Brain microvascular endothelial cell (primary cell): ENCODE measurements at regions not wholly inside any gene's neighbourhood (a gene's known extent, or its start where the extent isn't known, plus 50 kb on each side); places are given as distances from the start of the nearest gene placed in this dataset.

Experiments
- DNase-seq: peaks from one replicate; pipeline ENCODE4 v3.0.0-alpha.2; 2020
- H3K27ac ChIP-seq: fragments of 250-450 bp; sonication (Bioruptor Pico); 2 replicates; pipeline ENCODE4 v1.5.1; 2020; ENCODE audit warnings: mild to moderate bottlenecking, moderate library complexity
- H3K27me3 ChIP-seq: fragments of 250-450 bp; sonication (Bioruptor Pico); replicated peaks from 2 replicates; pipeline ENCODE4 v1.5.1; 2020; ENCODE audit warnings: mild to moderate bottlenecking
- H3K36me3 ChIP-seq: fragments of 250-450 bp; sonication (Bioruptor Pico); replicated peaks from 2 replicates; pipeline ENCODE4 v1.5.1; 2020; ENCODE audit warnings: mild to moderate bottlenecking
- H3K4me3 ChIP-seq: 2 replicates; pipeline ENCODE4 v1.5.1; 2011; ENCODE audit warnings: low read depth, mild to moderate bottlenecking, control low read depth, low read length, moderate library complexity
- in situ Hi-C: cut with HindIII; loops from 2 replicates; pipeline ENCODE4 v1.10.0; 2017; ENCODE audit warnings: low sequenced_read_pairs, low pct_ligation_motif_present
- TF ChIP-seq, protein P1 (sequence below): IDR thresholded peaks from 2 replicates; pipeline ENCODE4 v1.5.1; 2011; ENCODE audit warnings: low read depth, mild to moderate bottlenecking, moderate library complexity, low read length, control low read depth, inconsistent platforms; ENCODE audit errors: missing control alignments

DNA sequence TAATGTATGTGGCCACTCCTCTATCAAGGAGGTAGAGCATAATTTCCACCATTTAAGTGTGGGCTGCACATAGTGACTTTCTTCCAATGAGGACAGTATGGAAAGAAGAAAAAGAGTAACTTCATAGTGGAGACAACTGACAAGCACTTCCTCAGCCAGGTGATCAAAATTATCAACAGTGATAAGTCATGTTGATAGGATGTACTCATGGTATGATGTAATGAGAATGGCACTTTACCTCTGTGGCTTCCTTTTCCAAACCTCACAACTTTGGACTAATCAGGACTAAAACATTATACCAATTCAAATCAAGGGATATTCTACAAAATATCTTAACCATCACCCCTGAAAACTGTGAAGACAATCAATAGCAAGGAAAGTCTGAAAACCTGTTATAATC, 302.3 kb upstream of the CITED2 start:
- no peak for DNase-seq
- TF ChIP-seq, protein P1, sequence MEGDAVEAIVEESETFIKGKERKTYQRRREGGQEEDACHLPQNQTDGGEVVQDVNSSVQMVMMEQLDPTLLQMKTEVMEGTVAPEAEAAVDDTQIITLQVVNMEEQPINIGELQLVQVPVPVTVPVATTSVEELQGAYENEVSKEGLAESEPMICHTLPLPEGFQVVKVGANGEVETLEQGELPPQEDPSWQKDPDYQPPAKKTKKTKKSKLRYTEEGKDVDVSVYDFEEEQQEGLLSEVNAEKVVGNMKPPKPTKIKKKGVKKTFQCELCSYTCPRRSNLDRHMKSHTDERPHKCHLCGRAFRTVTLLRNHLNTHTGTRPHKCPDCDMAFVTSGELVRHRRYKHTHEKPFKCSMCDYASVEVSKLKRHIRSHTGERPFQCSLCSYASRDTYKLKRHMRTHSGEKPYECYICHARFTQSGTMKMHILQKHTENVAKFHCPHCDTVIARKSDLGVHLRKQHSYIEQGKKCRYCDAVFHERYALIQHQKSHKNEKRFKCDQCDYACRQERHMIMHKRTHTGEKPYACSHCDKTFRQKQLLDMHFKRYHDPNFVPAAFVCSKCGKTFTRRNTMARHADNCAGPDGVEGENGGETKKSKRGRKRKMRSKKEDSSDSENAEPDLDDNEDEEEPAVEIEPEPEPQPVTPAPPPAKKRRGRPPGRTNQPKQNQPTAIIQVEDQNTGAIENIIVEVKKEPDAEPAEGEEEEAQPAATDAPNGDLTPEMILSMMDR = no peak
- H3K36me3 ChIP-seq = no peaks in the 10 kb centered on the region
- no peaks in the 10 kb centered on the region for H3K27me3 ChIP-seq
- H3K27ac ChIP-seq = no peak overlapping the region
- no peak overlapping the region for H3K4me3 ChIP-seq
- in situ Hi-C loops = no loop called here

DNA sequence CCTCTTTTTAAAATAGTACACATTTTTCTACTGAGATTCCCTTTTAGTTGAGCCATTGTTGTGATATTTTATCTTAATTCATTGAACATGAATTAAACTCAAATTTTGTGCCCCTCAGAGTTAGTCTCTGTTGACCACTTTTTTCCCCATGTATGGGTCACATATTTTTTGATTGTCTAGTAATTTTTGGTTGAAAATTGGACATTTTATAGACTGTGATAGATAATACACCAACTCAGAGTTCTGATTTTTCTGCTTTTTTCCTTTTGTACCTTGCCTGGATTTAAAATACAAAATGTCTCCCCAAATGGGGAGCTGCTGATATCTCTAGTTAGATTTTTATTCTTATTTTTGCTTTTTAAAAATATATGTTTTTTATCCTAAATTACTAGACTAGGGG, 291.8 kb upstream of the CITED2 start:
- TF ChIP-seq, protein P1 = no peak
- H3K27ac ChIP-seq = no peak overlapping the region
- no peaks in the 10 kb centered on the region for H3K36me3 ChIP-seq
- no peaks in the 10 kb centered on the region for H3K27me3 ChIP-seq
- in situ Hi-C loops = no loop called here
- DNase-seq = no peak
- H3K4me3 ChIP-seq = no peak overlapping the region

DNA sequence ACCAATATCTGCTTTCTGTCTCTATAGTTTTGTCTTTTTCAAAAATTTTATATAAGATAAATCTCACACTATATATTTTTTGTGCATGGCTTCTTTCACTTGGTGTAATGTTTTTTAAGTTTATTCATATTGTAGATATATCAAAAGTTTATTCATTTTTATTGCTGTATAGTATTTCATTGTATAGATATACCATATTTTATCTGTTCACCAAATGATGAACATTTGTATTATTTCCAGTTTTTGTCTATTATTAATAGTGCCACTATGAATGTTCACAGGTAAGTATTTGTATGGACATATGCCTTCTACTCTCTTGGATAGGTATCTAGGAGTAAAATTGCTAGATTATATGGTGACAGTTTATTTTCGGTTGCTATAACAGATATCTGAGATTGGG, 289.5 kb upstream of the CITED2 start:
- TF ChIP-seq, protein P1 = no peak
- H3K27ac ChIP-seq = no peak overlapping the region
- H3K27me3 ChIP-seq = no peaks in the 10 kb centered on the region
- in situ Hi-C loops = no loop called here
- no peak overlapping the region for H3K4me3 ChIP-seq
- DNase-seq = no peak
- no peaks in the 10 kb centered on the region for H3K36me3 ChIP-seq

DNA sequence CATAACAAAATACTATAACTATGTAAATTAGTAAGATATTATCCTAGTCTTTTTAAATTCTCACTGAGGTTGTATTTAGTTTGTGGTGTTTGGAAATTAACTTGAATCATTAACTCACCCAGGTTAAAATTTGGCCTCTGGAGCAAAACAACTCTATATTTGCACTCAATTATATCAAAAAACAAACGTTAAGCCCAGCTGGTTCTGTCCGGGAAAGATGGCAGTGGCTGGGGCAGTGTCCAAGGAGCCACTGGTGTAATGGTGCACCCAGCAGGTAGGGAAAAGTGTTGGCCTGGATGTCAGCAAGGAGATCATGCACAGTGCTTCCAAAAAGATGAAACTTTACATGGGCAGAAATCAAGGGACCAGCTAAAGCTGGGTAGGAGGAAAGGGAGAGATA, 285.3 kb upstream of the CITED2 start:
- TF ChIP-seq, protein P1 = no peak
- Histone ChIP-seq H3K4me3 (no peak overlapping the region), H3K36me3 (no peaks in the 10 kb centered on the region), H3K27me3 (no peaks in the 10 kb centered on the region), H3K27ac (no peak overlapping the region)
- in situ Hi-C loops = no loop called here
- DNase-seq = no peak

DNA sequence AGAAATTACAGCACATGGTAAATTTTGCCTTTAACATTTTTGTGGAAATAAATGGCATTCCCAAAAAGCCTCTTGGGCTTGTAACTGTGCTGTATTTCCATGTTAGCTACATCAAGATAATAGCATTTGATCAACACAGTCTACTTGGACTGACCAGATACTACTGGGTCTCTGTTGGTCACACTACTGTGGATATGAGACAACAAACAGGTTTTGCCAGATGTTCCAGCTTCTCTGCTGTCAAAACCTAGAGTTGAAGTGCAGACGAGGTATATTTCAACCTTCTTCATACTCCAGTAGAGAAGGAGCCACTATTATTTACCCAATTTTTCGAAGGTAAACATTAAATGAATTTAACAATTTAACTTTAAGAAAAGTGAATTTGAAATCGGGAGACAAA, 284.7 kb upstream of the CITED2 start:
- Histone ChIP-seq H3K27ac (no peak overlapping the region), H3K36me3 (no peaks in the 10 kb centered on the region)

DNA sequence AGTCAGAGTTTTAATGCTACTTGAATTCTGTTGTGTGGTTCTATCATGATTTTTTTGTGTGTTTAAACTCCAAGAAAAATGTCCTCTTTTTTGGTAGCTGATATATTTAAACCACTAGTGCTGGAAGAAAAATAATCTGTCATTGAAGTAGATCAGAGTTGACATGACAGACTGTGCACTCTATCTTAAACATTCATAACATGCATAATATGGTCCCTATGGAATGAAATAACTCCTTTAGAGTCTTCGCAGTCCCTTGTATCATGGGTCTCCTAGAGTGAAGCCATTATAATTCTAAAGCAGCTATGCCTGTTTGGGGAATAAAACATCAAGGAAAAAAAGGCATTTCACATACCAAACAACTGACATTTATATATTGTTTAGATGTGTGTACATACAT, 282.7 kb upstream of the CITED2 start:
- TF ChIP-seq, protein P1 = no peak
- in situ Hi-C loops = no loop called here
- Histone ChIP-seq H3K4me3 (no peak overlapping the region), H3K27me3 (no peaks in the 10 kb centered on the region), H3K36me3 (no peaks in the 10 kb centered on the region), H3K27ac (no peak overlapping the region)
- no peak for DNase-seq

More for the DNA sequence above, 284.7 kb upstream of the CITED2 start:
- Histone ChIP-seq H3K27me3 (no peaks in the 10 kb centered on the region), H3K4me3 (no peak overlapping the region)
- DNase-seq = no peak
- TF ChIP-seq, protein P1 = no peak
- in situ Hi-C loops = no loop called here
